MCF 10A (cell line): ENCODE measurements at regions not wholly inside any gene's neighbourhood (a gene's known extent, or its start where the extent isn't known, plus 50 kb on each side); places are given as distances from the start of the nearest gene placed in this dataset.

Experiments used
- BruUV-seq: library from RNA; stranded (reverse); fragments of 400-500 nt; replicated peaks from 2 replicates; lab custom pipeline; 2021; lab: Mats Ljungman, UMichigan
- CTCF ChIA-PET: fragments of 300-600 bp; sonication (Branson Sonifier 250); formaldehyde crosslinking; extraction: SDS; loops from one replicate; lab custom pipeline; 2021; ENCODE audit warnings: antibody characterized with exemption, inconsistent platforms; lab: Yijun Ruan, JAX
- POLR2A ChIA-PET: fragments of 300-600, 350-650 bp; sonication (Branson Sonifier 250); formaldehyde crosslinking; extraction: SDS; loops from one replicate; lab custom pipeline; 2020; ENCODE audit warnings: antibody characterized with exemption, inconsistent platforms; lab: Yijun Ruan, JAX
- DNase-seq: peaks from one replicate; pipeline ENCODE4 v3.0.0-alpha.2; 2018; ENCODE audit not compliant: unreplicated experiment
- H3K27ac Mint-ChIP-seq: one replicate; pipeline ENCODE4 v1.8.0; 2022; ENCODE audit warnings: mild to moderate bottlenecking, low read depth, mixed read lengths; ENCODE audit not compliant: unreplicated experiment
- H3K27me3 Mint-ChIP-seq: one replicate; pipeline ENCODE4 v1.8.0; 2022; ENCODE audit warnings: mixed read lengths; ENCODE audit not compliant: insufficient read depth, unreplicated experiment
- H3K36me3 Mint-ChIP-seq: one replicate; pipeline ENCODE4 v1.8.0; 2022; ENCODE audit warnings: mild to moderate bottlenecking, moderate library complexity, mixed read lengths; ENCODE audit not compliant: insufficient read depth, unreplicated experiment
- H3K4me1 Mint-ChIP-seq: one replicate; pipeline ENCODE4 v1.8.0; 2022; ENCODE audit warnings: mixed read lengths; ENCODE audit not compliant: insufficient read depth, unreplicated experiment
- H3K4me3 Mint-ChIP-seq: one replicate; pipeline ENCODE4 v1.8.0; 2022; ENCODE audit warnings: mild to moderate bottlenecking, moderate library complexity, mixed read lengths; ENCODE audit not compliant: unreplicated experiment
- H3K9me3 Mint-ChIP-seq: one replicate; pipeline ENCODE4 v1.8.0; 2022; ENCODE audit warnings: mixed read lengths; ENCODE audit not compliant: unreplicated experiment
- intact Hi-C: fragments of 100-400 bp; cut with micrococcal nuclease; formaldehyde crosslinking; loops from 2 replicates; pipeline ENCODE4 v1.14.1; 2022
- TF ChIP-seq, protein P1 (sequence below): fragments of 200-600 bp; IDR thresholded peaks from one replicate; pipeline ENCODE4 v1.8.0; 2022; ENCODE audit warnings: antibody characterized with exemption, mild to moderate bottlenecking; ENCODE audit not compliant: unreplicated experiment

DNA sequence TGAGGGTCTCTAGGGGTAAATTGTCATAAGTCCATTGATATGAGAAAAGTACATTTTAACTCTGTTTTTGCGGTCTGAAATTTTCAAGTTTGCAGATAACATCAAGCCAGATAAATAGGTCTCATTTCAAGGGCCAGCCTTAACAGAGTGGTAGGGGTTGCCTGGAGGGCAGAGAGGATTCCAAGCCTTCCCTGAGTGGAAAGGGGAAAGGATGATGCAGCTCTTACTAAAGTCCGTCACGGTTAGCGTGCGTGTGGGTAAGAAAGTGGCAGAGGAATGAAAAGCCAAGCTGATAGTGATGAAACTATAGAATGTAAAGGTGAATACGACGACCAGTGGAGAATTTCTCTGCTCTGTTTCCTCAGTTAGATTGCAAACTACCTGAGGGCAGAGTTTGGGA, 71.6 kb downstream of the ADRA2A start:
- ChIA-PET POLR2A (no interaction called here), CTCF (no interaction called here)
- TF ChIP-seq, protein P1, sequence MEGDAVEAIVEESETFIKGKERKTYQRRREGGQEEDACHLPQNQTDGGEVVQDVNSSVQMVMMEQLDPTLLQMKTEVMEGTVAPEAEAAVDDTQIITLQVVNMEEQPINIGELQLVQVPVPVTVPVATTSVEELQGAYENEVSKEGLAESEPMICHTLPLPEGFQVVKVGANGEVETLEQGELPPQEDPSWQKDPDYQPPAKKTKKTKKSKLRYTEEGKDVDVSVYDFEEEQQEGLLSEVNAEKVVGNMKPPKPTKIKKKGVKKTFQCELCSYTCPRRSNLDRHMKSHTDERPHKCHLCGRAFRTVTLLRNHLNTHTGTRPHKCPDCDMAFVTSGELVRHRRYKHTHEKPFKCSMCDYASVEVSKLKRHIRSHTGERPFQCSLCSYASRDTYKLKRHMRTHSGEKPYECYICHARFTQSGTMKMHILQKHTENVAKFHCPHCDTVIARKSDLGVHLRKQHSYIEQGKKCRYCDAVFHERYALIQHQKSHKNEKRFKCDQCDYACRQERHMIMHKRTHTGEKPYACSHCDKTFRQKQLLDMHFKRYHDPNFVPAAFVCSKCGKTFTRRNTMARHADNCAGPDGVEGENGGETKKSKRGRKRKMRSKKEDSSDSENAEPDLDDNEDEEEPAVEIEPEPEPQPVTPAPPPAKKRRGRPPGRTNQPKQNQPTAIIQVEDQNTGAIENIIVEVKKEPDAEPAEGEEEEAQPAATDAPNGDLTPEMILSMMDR = no peak
- no peak for DNase-seq
- Mint-ChIP-seq H3K36me3 (no peaks in the 10 kb centered on the region), H3K27ac (no peak overlapping the region), H3K27me3 (peaks cover 85% of the 10 kb centered on the region), H3K4me1 (no peaks in the 10 kb centered on the region), H3K4me3 (no peak overlapping the region), H3K9me3 (no peaks in the 10 kb centered on the region)
- intact Hi-C loops = no loop called here
- no TSS peak for BruUV-seq

DNA sequence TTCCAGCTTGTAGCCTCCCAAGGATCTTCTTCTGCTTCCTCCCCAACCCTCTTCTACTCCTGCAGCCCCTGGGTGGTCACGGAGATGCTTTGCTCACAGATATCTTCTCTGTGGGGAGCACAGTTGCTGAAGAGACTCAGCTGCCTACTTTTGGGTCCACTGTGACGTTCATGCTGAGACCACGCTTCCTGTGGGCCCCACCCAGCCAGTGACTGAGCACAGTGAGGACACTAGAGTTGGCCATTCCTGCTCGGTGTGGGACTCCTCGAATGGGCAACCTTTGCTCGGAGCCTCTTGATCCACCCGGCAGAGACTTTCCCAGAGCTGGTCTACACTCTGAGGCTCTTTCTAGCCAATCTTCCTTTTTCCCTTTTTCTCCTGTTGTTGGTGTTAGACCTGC, 73.9 kb downstream of the ADRA2A start:
- no TSS peak for BruUV-seq
- Mint-ChIP-seq H3K27ac (no peak overlapping the region), H3K36me3 (no peaks in the 10 kb centered on the region), H3K9me3 (no peaks in the 10 kb centered on the region), H3K4me1 (no peaks in the 10 kb centered on the region), H3K27me3 (peaks cover 75% of the 10 kb centered on the region), H3K4me3 (no peak overlapping the region)
- intact Hi-C loops = no loop called here
- POLR2A ChIA-PET = interaction anchor here (0.6 kb wide), 1 partner anchor 133 kb away, joined by 3 read pairs; no protein-coding TSS in a partner anchor
- CTCF ChIA-PET = no interaction called here
- no peak for DNase-seq
- TF ChIP-seq, protein P1 = no peak

DNA sequence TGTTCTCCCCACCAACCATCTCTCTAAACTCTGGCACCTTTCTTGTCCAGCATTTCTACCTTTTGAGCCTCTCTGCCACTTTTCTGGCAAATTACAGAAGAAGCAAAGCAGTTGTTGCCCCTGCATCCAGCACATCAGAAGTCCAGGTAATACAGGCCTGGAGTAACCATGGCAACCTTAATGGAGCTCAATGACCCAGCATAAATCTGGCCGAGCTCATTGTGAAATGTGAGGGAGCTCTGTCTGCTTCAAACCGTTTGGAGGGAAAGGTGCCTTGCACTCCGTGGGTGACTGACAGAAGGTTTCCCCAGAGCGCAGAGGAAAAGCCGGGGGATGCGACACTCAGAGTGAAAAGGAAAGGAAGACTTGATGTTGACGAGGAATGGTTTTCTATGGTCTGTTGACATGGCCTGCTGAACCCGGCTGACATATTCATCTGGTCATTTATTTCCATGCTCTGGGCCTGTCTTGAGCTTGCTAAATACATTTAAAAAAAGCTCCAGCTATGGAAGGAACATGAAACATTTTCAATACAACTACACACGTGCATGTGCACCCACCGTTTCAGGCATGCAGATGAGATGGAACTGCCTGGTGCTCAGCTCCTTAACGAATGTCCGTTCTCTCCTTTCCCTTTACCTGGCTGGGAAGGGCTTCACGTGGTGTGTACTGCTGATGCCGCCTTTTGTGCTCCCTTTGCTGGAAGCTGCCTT, 74.9 kb downstream of the ADRA2A start:
- ChIA-PET CTCF (no interaction called here), POLR2A (interaction anchor here (0.9 kb wide), 1 partner anchor 12 kb away, joined by 3 read pairs; no protein-coding TSS in a partner anchor)
- H3K9me3 Mint-ChIP-seq = no peaks in the 10 kb centered on the region
- no peak overlapping the region for H3K27ac Mint-ChIP-seq
- TF ChIP-seq, protein P1 = no peak
- intact Hi-C loops = no loop called here
- BruUV-seq = no TSS peak
- no peaks in the 10 kb centered on the region for H3K4me1 Mint-ChIP-seq
- H3K36me3 Mint-ChIP-seq = no peaks in the 10 kb centered on the region
- no peak overlapping the region for H3K4me3 Mint-ChIP-seq
- no peak for DNase-seq
- peaks cover 84% of the 10 kb centered on the region for H3K27me3 Mint-ChIP-seq

DNA sequence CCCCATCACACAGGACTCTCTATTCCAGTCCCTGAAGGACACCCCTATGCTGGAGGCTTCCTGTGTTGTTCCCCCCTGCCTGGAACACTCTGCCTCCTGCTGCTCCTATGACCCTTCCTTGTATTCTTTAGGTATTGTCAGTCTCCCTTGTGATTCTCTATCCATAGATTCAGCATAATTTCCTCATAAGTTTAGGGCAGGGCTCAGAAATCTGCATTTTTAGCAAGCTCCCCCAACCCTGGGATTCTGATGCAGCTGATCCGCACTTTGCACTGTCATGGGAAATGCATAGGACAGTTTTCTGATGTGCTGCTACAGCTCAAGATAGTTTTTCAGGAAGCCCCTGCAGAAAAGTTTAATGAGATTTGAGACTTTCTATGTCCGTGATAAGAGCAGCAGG, 79.9 kb downstream of the ADRA2A start:
- ChIA-PET POLR2A (no interaction called here), CTCF (no interaction called here)
- no peaks in the 10 kb centered on the region for H3K4me1 Mint-ChIP-seq
- intact Hi-C loops = no loop called here
- no peak overlapping the region for H3K27ac Mint-ChIP-seq
- H3K4me3 Mint-ChIP-seq = no peak overlapping the region
- peaks cover 73% of the 10 kb centered on the region for H3K27me3 Mint-ChIP-seq
- TF ChIP-seq, protein P1 = no peak
- no TSS peak for BruUV-seq
- H3K36me3 Mint-ChIP-seq = no peaks in the 10 kb centered on the region
- DNase-seq = no peak
- H3K9me3 Mint-ChIP-seq = no peaks in the 10 kb centered on the region
